Activated CD4-positive, alpha-beta T cell treated with anti-CD3 and anti-CD28 coated beads, Interleukin-2, amount 50 U/mL, for 24 hours (primary cell): ENCODE measurements at regions not wholly inside any gene's neighbourhood (a gene's known extent, or its start where the extent isn't known, plus 50 kb on each side); places are given as distances from the start of the nearest gene placed in this dataset.

ENCODE experiments used
- DNase-seq, 2 donors: peaks; one replicate each; pipeline ENCODE4 v3.0.0-alpha.2; 2020; ENCODE audit warnings: low read depth in 1 of 2, low spot score in 1 of 2

DNA sequence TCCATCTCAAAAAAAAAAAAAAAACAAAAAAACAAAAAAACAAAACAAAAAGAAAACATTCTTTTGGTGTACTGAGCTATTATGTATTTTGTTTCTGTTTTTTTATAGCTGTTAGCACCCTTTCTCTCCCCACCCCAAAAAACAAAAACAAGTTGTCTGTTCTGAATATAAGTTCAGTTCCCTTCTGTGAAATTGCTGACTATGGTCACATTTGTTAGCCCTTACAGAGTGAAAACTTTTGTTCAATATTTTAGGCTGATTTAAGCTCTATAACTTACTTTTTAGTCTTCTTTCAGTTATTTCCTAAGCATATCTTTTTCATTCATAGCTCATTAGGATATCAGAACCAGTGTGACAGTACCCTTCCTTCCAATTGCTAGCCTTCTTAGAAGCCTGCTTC is 1056.6 kb upstream of the NCAM2 start:
- DNase-seq, result no peak

- no peak for DNase-seq
Observed at GRCh38 chr21:19950347-19950746, 1047.9 kb upstream of the NCAM2 start.

- DNase-seq, result no peak
Observed at GRCh38 chr21:19969156-19969555, 1029.1 kb upstream of the NCAM2 start.

DNA sequence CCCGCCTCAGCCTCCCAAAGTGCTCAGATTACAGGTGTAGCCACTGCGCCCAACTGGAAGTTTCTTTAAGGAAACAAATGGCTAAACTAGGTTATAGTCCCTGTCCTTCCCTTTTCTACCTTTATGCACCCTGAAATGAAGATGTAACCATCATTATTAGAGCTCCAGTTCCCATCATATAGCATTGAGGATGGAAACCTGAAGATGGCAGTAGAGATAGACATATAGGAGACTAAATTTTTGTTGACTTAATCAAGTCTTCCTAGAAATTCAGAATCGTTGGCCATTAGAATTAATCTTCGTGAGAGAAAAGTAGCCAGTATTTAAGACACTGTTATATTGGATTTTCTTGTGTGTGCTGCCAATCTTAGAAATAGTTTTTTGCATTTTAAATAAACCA is 1016.3 kb upstream of the NCAM2 start:
- no peak for DNase-seq

GRCh38 chr21:19986396-19986795 is 1011.8 kb upstream of the NCAM2 start:
- no peak for DNase-seq

DNA sequence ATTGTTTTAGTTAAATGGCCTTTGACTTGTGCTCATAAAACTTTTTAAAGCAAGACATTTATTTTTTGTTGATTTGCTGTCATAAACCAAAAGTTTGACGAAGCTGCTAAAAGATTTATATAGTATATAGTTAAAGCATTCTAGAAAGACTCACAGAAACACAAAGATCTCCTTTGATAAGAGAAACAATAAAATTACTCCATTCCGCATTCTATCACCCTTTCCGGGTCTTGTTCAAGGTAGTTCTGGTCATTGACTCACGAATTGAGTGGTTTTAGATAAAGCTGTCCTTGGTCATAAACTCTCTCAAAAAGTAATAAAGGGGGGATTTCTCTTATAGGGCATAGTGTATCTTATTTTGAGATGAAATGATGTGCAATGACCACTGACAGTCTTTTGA is 1010.5 kb upstream of the NCAM2 start:
- DNase-seq, result no peak

GRCh38 chr21:19992540-19992939 is 1005.7 kb upstream of the NCAM2 start:
- no peak for DNase-seq

DNA sequence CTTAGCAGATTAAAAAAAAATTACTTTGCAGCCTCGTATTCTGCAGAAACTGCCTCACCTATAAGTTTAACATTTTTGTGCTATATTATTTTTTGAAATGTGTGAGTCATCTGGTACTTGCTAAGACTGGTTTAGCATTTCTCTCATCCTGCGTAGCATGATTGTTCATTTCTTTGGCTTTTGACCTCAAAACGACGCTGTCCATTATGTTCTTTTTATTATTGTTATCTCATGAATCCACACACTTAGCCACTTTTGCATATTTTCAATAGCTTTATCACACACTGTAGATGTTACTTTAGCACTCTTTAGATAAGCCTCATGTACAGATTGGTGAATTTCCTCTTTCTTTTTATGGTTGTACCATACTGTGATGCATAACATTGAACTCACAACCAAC is 1004.9 kb upstream of the NCAM2 start:
- DNase-seq, result no peak

DNA sequence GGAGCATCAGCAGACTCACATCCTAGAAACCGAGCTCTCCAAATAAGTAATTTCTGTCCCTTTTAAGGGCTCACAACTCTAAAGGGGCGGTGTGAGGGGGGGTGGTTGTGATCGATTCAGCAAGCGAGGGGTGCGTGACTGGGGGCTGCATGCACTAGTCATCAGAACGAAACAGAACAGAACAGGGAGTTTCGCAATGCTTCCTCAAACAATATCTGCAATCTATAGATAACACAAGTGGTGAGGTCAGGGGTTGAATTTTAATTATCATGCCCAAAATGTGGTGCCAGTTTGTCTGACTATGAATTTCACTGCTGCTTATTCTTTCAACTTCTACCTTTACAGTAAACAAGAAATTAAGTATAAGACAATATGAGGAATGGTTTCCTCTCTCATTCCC is 1003.0 kb upstream of the NCAM2 start:
- no peak for DNase-seq

- no peak for DNase-seq
Observed at GRCh38 chr21:19998453-19998852, 999.8 kb upstream of the NCAM2 start.

- no peak for DNase-seq
Observed at GRCh38 chr21:19999369-20000272, 998.6 kb upstream of the NCAM2 start.

GRCh38 chr21:20004367-20004766 is 993.8 kb upstream of the NCAM2 start:
- no peak for DNase-seq

DNA sequence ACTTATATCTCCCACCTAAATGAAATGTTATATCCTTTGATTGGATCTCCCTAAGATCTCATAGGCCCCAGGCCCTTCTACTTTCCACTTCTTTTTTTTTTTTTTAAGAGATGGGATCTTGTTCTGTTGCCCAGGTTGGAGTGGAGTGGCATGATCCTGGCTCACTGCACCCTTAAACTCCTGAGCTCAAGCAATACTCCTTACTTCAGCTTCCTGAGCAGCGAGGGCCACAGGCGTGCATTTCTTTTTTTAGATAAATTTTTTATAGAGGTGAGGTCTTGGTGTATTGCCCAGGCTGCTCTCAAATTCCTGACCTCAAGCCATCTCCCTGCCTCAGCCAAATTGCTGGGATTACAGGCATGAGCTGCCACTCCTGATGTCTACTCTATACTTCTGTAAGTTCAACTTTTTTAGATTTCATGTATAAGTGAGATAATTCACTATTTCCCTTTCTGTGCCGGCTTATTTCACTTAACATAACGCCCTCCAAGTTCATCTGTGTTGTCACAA is 987.5 kb upstream of the NCAM2 start:
- DNase-seq, result no peak

DNA sequence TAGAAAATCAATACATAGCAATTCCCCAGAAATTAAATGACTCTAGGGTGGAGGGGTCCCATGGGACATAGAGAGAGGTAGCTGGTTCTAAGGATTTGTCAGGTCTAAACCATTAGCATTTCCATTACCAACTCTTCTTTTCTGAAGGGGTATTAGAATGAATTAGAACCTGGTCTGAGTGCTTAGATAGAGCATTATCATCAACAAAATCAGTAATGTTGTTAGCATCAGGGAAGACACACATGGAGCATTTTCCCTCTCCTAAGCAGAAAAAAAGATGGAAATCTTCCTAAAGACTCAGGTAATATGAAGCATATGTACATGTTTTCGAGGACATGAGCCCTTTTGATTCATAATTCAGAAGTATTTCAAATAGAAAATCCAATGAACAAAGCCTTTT is 984.4 kb upstream of the NCAM2 start:
- DNase-seq, result no peak

GRCh38 chr21:20016435-20017005 is 981.7 kb upstream of the NCAM2 start:
- no peak for DNase-seq

DNA sequence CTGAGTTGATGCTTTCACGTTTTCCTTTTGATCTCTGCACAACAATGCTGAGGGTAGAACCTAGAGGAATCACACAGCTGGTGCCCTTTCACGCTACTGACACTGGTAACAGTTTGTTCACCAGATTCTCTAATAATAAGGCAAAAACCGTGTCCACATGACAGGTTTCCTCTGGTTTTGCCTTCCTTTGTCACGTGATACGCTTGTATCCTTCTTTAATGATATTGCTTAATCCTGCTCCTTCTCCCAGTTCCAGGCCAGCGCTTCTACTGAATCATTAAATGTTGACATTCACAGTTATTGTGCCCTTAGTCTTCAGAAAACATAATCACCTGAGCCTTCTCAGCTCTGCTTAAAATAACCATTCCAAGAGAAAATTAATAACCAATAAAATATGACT is 978.2 kb upstream of the NCAM2 start:
- no peak for DNase-seq

GRCh38 chr21:20023193-20023592 is 975.0 kb upstream of the NCAM2 start:
- DNase-seq, result no peak

DNA sequence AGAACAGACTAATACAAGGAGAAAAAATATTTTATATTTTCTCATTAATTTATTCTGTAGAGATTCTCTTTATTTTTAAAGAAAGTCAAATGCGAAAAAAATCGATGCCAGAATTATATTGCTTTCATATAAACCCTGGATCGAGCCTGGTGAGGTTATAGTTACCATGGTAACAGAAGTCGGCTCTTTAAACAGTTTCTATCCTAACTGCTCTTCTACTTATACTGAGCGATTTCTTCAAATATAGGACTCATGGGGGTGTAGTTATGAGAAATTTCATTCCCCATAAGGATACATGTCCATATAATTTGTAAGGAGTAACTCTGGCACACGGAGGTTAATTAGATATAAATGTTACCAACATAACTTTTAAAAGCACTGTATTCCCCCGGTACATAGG is 973.5 kb upstream of the NCAM2 start:
- DNase-seq, result no peak

- no peak for DNase-seq
Observed at GRCh38 chr21:20026543-20026942, 971.7 kb upstream of the NCAM2 start.

GRCh38 chr21:20030390-20030789 is 967.8 kb upstream of the NCAM2 start:
- DNase-seq, result no peak

GRCh38 chr21:20031807-20032206 is 966.4 kb upstream of the NCAM2 start:
- no peak for DNase-seq

- no peak for DNase-seq
Observed at GRCh38 chr21:20040768-20041167, 957.4 kb upstream of the NCAM2 start.

GRCh38 chr21:20045197-20045596 is 953.0 kb upstream of the NCAM2 start:
- no peak for DNase-seq
